Cardiac fibroblast (primary cell): ENCODE measurements at regions not wholly inside any gene's neighbourhood (a gene's known extent, or its start where the extent isn't known, plus 50 kb on each side); places are given as distances from the start of the nearest gene placed in this dataset.

Experiments used
- DNase-seq, 2 donors: peaks; one replicate each; pipeline versions ENCODE4 v3.0.0 to v3.0.0-alpha.2; 2010; ENCODE audit warnings: low read depth in 2 of 2
- H3K4me3 ChIP-seq, 2 donors: replicated peaks in 1 of 2; 1 replicate in 1 of 2; 2 replicates in 1 of 2; pipeline ENCODE4 v1.5.1; 2011; ENCODE audit warnings: low read depth in 2 of 2, low read length in 2 of 2, mild to moderate bottlenecking in 2 of 2, moderate library complexity in 1 of 2
- TF ChIP-seq, protein P1 (sequence below): IDR thresholded peaks from one replicate; pipeline ENCODE4 v1.5.1; 2011; ENCODE audit warnings: low read depth, mild to moderate bottlenecking, low read length, inconsistent platforms

DNA sequence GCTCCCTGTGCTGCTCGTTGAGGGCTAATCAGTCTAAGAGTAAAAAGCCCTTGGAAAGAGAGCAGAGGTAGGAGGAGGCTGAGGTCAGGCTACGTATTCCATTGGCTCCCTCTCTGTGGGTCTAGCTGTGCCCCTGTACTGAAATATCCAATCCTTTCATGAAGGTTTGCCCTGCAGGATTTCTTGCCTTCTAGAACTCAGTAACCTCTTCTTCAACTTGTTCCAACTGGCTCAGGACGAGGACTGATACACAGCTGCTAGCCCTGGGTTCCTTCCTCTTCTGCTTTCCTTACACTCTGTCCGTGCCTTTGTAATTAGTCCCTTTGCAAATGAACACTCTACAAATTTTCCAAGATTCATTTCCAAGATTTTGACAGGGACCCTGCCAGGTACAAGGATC, 560.5 kb downstream of the ACTR3B start:
- TF ChIP-seq, protein P1, sequence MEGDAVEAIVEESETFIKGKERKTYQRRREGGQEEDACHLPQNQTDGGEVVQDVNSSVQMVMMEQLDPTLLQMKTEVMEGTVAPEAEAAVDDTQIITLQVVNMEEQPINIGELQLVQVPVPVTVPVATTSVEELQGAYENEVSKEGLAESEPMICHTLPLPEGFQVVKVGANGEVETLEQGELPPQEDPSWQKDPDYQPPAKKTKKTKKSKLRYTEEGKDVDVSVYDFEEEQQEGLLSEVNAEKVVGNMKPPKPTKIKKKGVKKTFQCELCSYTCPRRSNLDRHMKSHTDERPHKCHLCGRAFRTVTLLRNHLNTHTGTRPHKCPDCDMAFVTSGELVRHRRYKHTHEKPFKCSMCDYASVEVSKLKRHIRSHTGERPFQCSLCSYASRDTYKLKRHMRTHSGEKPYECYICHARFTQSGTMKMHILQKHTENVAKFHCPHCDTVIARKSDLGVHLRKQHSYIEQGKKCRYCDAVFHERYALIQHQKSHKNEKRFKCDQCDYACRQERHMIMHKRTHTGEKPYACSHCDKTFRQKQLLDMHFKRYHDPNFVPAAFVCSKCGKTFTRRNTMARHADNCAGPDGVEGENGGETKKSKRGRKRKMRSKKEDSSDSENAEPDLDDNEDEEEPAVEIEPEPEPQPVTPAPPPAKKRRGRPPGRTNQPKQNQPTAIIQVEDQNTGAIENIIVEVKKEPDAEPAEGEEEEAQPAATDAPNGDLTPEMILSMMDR, result no peak
- no peak for DNase-seq
- no peak overlapping the region for H3K4me3 ChIP-seq

DNA sequence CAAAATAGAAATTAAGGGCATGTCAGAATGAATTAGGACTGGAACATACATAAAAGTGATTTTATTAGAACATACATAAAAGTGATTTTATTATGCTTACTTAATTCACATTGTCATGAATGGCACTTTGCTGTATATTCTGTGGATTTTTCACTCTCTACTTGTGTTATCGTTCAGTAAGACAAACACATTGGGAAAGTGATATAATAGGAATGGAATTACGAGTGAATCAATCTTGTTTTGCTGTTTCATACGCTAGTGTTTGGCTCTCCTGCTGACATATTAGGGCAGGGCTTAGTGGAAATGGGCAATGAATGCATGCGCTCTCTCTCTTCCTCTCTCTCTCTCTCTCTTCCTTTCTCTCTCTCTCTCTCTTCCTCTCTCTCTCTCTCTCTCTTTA, 561.1 kb downstream of the ACTR3B start:
- no peak for DNase-seq
- H3K4me3 ChIP-seq, result no peak overlapping the region
- TF ChIP-seq, protein P1, result no peak

DNA sequence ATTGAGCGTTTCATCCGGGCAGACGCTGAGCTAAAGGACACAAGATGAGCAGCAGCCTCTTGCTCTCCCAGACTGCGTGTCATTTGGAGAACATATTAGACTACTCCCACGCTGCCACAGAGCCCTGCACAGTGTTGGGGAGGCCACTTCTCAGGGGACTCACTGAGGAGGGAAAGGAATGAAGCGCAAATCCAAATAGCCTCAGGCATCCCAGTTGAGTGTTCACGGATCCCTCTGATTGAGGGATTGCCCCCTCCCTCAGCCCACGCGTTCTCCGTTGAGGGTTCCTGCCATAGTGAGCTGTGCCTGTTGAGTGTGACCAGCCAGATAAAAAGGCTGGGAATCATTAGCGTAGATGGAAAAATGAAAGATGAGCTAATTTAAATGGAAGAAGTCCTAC, 563.4 kb downstream of the ACTR3B start:
- TF ChIP-seq, protein P1, result no peak
- DNase-seq, result no peak
- H3K4me3 ChIP-seq, result no peak overlapping the region

GRCh38 chr7:153324094-153324493, 564.5 kb downstream of the ACTR3B start:
- no peak for DNase-seq
- TF ChIP-seq, protein P1, result no peak
- no peak overlapping the region for H3K4me3 ChIP-seq

GRCh38 chr7:153327683-153328082, 568.1 kb downstream of the ACTR3B start:
- DNase-seq, result no peak
- no peak overlapping the region for H3K4me3 ChIP-seq
- TF ChIP-seq, protein P1, result no peak

- DNase-seq, result no peak
- no peak overlapping the region for H3K4me3 ChIP-seq
- TF ChIP-seq, protein P1, result no peak
Measured at GRCh38 chr7:153331427-153331826, 571.9 kb downstream of the ACTR3B start.

DNA sequence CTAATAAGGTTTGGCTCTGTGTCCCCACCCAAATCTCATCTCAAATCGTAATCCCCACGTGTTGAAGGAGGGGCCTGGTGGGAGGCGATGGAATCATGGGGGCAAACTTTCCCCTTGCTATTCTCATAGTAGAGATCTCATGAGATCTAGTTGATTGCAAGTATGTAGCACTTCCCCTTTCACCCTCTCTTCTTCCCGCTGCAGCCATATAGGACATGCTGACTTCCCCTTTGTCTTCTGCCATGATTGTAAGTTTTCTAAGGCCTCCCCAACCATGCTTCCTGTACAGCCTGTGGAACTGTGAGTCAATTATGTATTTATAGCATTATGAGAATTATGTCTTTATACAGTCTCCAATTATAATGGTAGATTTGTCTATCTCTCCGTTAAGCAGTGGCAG, 594.5 kb downstream of the ACTR3B start:
- TF ChIP-seq, protein P1, result no peak
- no peak for DNase-seq
- no peak overlapping the region for H3K4me3 ChIP-seq
